ENCODE measurements at regions not wholly inside any gene's neighbourhood (a gene's known extent, or its start where the extent isn't known, plus 50 kb on each side); places are given as distances from the start of the nearest gene placed in this dataset.

DNA sequence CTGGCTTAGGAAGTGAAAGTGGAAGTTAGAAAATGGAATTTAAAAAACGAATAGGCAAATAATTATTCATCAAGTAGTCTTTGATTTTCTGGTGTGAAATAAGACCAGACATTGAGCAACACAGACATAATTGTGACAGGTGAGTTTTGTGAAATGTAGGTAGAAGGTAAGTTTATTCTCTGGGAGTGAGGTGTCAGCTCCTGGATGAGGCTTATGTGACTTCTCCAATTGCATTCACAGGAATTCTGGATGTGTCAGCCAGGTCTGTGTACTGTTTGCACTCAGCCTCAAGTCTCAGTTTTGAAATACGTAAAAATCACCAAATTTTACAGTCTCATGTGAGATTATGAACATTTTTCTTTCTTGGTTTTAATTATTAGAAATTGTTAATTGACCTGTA is 537.6 kb downstream of the CETN3 start:
- H3K27ac Mint-ChIP-seq: no peak overlapping the region
- H3K9me3 Mint-ChIP-seq (ENCODE audit: low read depth): no peaks in the 10 kb centered on the region
- H3K4me1 Mint-ChIP-seq (ENCODE audit: low read depth): peaks cover 3% of the 10 kb centered on the region
- TF ChIP-seq, protein P1, sequence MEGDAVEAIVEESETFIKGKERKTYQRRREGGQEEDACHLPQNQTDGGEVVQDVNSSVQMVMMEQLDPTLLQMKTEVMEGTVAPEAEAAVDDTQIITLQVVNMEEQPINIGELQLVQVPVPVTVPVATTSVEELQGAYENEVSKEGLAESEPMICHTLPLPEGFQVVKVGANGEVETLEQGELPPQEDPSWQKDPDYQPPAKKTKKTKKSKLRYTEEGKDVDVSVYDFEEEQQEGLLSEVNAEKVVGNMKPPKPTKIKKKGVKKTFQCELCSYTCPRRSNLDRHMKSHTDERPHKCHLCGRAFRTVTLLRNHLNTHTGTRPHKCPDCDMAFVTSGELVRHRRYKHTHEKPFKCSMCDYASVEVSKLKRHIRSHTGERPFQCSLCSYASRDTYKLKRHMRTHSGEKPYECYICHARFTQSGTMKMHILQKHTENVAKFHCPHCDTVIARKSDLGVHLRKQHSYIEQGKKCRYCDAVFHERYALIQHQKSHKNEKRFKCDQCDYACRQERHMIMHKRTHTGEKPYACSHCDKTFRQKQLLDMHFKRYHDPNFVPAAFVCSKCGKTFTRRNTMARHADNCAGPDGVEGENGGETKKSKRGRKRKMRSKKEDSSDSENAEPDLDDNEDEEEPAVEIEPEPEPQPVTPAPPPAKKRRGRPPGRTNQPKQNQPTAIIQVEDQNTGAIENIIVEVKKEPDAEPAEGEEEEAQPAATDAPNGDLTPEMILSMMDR (IDR thresholded peaks at IDR 0.05; ENCODE audit: unreplicated experiment): no peak
- no peaks in the 10 kb centered on the region for H3K27me3 Mint-ChIP-seq
- no peaks in the 10 kb centered on the region for H3K36me3 Mint-ChIP-seq (ENCODE audit: insufficient read depth)
- DNase-seq (ENCODE audit: low spot score, unreplicated experiment): no peak
- H3K4me3 Mint-ChIP-seq (ENCODE audit: low read depth): no peak overlapping the region

DNA sequence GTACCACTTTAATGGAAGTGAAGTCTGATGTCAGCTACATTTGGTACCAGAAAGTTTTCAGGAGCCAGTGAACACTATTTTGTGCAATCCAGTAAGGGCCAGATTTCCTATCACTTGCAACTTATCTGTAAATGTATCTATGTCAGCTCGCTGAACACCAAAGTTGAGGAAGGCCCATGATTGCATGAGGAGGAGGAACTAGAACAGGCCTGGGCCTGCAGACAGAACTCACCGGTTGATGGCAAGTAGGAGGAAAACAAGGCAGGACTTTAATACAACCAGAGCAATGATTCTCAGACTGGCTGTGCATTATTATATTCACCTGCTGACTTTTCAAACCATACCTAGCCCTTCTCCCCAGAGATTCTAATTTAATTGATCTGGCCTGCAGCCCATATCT is 540.2 kb downstream of the CETN3 start:
- Mint-ChIP-seq H3K4me3 (ENCODE audit: low read depth) (no peak overlapping the region), H3K36me3 (ENCODE audit: insufficient read depth) (no peaks in the 10 kb centered on the region), H3K4me1 (ENCODE audit: low read depth) (peaks cover 3% of the 10 kb centered on the region), H3K27me3 (no peaks in the 10 kb centered on the region), H3K9me3 (ENCODE audit: low read depth) (no peaks in the 10 kb centered on the region), H3K27ac (no peak overlapping the region)
- TF ChIP-seq, protein P1 (IDR thresholded peaks at IDR 0.05; ENCODE audit: unreplicated experiment): no peak
- no peak for DNase-seq (ENCODE audit: low spot score, unreplicated experiment)

DNA sequence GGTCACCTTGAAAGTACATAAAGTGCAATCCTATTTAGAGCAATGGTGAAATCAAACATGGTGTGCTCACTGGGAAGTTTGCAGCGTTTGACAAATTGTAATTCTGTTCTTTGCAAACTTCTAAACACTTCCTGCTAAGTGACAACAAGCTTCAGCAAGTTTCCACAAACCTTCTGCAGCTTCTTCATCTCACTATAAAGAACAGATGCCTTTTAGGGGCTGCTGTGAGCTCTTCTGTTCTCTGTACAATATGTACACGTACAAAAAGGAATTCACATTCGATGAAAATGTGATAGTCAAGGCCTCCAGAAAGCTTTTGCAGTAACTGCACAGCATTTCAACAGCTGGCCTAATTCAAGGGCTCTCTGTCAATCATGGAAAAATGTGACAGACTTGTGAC is 543.1 kb downstream of the CETN3 start:
- no peak overlapping the region for H3K27ac Mint-ChIP-seq

DNA sequence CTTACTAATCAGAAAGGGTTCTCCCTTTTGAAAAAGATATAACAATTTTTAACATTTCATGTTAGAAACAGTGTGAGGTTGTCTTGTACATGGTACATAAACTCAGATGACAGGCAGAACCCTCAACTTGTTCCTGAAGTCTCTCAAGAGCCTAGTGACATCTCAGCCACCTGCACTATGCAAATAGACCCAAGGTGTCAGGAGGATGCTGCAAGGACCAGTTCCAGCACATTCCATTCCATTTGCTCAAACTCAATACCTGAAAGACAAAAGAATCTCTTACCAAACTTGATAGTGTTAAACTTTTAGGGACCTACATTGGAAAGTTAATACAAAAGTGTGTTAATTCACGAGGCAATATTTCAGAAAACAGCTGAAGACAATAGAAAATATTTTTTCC is 544.6 kb downstream of the CETN3 start:
- H3K9me3 Mint-ChIP-seq (ENCODE audit: low read depth): no peaks in the 10 kb centered on the region
- no peak overlapping the region for H3K4me3 Mint-ChIP-seq (ENCODE audit: low read depth)
- DNase-seq (ENCODE audit: low spot score, unreplicated experiment): no peak
- H3K27me3 Mint-ChIP-seq: no peaks in the 10 kb centered on the region
- H3K36me3 Mint-ChIP-seq (ENCODE audit: insufficient read depth): no peaks in the 10 kb centered on the region
- H3K27ac Mint-ChIP-seq: no peak overlapping the region
- no peaks in the 10 kb centered on the region for H3K4me1 Mint-ChIP-seq (ENCODE audit: low read depth)
- TF ChIP-seq, protein P1 (IDR thresholded peaks at IDR 0.05; ENCODE audit: unreplicated experiment): no peak

More for the DNA sequence above, 543.1 kb downstream of the CETN3 start:
- Mint-ChIP-seq H3K27me3 (no peaks in the 10 kb centered on the region), H3K4me1 (ENCODE audit: low read depth) (peaks cover 3% of the 10 kb centered on the region), H3K36me3 (ENCODE audit: insufficient read depth) (no peaks in the 10 kb centered on the region), H3K9me3 (ENCODE audit: low read depth) (no peaks in the 10 kb centered on the region), H3K4me3 (ENCODE audit: low read depth) (no peak overlapping the region)
- DNase-seq (ENCODE audit: low spot score, unreplicated experiment): no peak
- TF ChIP-seq, protein P1 (IDR thresholded peaks at IDR 0.05; ENCODE audit: unreplicated experiment): no peak

DNA sequence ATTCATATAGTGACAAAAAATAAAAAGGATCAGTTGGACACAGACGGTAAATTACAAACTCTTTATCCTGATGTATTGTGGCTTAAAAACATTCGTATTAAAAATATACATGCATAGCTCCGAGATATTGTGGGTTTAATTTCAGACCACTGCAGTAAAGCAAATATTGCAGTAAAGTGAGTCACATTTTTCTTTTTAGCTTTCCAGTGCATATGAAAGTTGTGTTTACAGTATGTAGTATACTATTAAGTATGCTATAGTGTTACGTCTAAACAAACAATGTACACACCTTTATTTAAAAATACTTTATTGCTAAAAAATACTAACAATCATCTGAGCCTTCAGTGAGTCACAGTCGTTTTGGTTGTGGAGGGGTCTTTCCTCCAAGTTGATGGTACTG is 551.8 kb downstream of the CETN3 start:
- H3K36me3 Mint-ChIP-seq (ENCODE audit: insufficient read depth): peaks cover 2% of the 10 kb centered on the region
- TF ChIP-seq, protein P1 (IDR thresholded peaks at IDR 0.05; ENCODE audit: unreplicated experiment): no peak
- no peaks in the 10 kb centered on the region for H3K4me1 Mint-ChIP-seq (ENCODE audit: low read depth)
- no peaks in the 10 kb centered on the region for H3K27me3 Mint-ChIP-seq
- H3K27ac Mint-ChIP-seq: no peak overlapping the region
- DNase-seq (ENCODE audit: low spot score, unreplicated experiment): no peak
- peaks cover 9% of the 10 kb centered on the region for H3K9me3 Mint-ChIP-seq (ENCODE audit: low read depth)
- H3K4me3 Mint-ChIP-seq (ENCODE audit: low read depth): no peak overlapping the region
